ENCODE measurements at regions not wholly inside any gene's neighbourhood (a gene's known extent, or its start where the extent isn't known, plus 50 kb on each side); places are given as distances from the start of the nearest gene placed in this dataset.
"Not testable (repeated sequence)": the region's sequence is repeated elsewhere in the genome, so short reads cannot be mapped to it uniquely, and the experiment has no call there.

DNA sequence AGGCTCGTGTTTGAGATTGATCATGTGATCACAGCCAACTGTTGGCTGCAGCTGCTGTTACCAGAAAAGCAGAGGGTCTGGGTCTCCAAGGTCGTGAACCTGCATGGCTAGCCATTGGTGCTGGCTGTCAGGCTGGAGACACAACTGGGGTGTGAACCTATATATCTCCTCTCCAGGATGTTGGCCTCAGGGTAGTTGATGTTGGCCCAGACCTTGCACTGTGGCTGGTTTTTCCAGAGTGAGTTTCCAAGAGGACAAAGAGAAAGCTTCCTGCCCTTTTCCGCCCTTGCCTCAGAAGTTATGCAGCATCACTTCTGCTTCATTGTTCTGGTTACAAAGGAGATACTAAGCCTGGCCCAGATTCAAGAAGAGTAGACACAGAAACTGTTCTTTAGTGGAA is 607.8 kb upstream of the HS3ST1 start:
- DNase-seq (ENCODE audit: extremely low read depth, low read depth) = no peak
- TF ChIP-seq, protein P1, sequence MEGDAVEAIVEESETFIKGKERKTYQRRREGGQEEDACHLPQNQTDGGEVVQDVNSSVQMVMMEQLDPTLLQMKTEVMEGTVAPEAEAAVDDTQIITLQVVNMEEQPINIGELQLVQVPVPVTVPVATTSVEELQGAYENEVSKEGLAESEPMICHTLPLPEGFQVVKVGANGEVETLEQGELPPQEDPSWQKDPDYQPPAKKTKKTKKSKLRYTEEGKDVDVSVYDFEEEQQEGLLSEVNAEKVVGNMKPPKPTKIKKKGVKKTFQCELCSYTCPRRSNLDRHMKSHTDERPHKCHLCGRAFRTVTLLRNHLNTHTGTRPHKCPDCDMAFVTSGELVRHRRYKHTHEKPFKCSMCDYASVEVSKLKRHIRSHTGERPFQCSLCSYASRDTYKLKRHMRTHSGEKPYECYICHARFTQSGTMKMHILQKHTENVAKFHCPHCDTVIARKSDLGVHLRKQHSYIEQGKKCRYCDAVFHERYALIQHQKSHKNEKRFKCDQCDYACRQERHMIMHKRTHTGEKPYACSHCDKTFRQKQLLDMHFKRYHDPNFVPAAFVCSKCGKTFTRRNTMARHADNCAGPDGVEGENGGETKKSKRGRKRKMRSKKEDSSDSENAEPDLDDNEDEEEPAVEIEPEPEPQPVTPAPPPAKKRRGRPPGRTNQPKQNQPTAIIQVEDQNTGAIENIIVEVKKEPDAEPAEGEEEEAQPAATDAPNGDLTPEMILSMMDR (IDR thresholded peaks at IDR 0.05; ENCODE audit: low read depth, low read length) = no peak

DNA sequence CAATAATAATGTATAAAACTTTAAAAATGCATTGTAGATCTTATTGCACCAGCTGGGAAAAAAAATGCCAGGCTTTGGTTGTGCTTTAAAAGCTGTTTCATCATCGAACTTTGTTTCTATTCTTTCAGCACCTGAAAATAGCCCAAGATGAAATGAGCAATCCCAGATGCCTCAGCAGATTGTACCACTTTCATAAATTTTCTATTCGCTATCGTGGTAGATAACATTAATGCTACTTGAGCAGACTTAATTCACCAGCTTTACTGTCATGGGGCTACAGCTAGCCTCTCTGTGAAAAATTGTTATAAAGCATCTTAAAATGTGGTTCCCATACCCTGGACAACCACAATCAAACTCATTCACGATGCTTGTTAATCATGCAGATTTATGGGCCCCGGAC is 599.6 kb upstream of the HS3ST1 start:
- TF ChIP-seq, protein P1 (IDR thresholded peaks at IDR 0.05; ENCODE audit: low read depth, low read length) = no peak
- DNase-seq (ENCODE audit: extremely low read depth, low read depth) = no peak

DNA sequence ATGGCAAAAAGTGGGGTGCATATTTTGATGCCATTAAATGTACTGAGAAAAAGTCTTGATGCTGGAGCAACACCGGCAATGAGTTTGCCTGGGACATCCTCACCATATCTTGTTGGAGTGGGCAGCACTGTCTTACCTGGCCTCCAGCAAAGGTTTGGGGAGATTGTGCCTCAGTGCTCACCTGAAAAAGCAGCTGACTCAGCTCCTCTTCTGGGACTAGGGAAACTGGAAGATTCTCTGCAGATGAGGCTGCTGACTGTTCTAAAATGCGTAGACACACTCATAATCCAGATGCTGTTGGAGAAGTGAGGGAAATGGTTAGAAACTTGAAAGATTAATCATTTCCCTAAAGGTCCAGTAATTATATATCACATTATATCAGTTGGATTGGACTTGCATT is 593.7 kb upstream of the HS3ST1 start:
- no peak for DNase-seq (ENCODE audit: extremely low read depth, low read depth)
- TF ChIP-seq, protein P1 (IDR thresholded peaks at IDR 0.05; ENCODE audit: low read depth, low read length) = no peak

DNA sequence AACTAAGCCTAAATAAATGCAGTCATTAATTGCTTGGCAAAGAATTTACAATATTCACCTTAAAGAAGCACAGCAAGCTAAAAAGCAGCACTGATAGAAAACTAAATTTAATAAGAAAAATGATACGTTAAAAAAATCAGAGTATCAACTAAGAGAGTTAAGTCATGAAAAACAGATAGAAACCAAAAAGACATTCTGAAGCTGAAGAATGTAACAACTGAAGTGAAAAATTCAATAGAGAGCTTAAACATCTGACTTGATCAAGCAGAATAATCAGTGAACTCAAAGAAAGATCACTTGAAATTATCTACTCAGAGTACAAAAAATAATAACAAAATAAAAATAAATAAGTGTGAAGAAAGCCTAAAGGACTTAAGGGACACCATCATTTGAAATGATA is 588.0 kb upstream of the HS3ST1 start:
- TF ChIP-seq, protein P1 (IDR thresholded peaks at IDR 0.05; ENCODE audit: low read depth, low read length) = no peak
- no peak for DNase-seq (ENCODE audit: extremely low read depth, low read depth)

DNA sequence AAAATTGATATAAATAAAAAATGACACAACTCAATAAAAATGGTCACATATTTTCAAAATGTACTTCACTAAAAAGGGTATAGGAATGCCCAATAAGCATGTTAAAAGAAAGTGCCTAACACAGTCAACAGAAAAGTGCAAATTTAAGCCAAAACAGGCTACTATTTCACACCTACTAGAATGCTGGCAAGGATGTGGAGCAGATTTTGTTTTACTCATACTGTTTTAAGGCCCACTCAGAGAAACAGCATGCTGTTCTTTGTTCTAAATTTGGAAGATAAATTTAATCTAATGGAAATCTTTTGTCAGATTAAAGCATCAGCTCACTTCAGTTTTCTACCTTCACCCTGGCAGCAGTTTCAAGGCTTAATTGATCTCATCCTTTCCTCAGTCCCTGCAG is 576.8 kb upstream of the HS3ST1 start:
- TF ChIP-seq, protein P1 (IDR thresholded peaks at IDR 0.05; ENCODE audit: low read depth, low read length) = no peak
- no peak for DNase-seq (ENCODE audit: extremely low read depth, low read depth)

DNA sequence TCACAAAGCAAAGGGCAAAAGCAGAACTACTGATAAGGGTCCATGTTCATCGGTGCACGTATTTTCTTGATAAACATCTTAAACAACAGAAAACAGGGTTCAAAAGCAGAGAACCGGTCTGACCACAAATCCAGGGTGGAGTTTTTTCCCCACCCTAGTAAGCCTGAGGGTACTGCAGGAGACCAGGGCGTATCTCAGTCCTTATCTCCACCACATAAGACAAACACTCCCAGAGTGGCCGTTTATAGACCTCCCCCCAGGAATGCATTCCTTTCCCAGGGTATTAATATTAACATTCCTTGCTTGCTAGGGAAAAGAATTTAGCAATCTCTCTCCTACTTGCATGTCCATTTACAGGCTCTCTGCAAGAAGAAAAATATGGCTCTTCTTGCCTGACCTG is 567.9 kb upstream of the HS3ST1 start:
- DNase-seq (ENCODE audit: extremely low read depth, low read depth) = not testable (repeated sequence)

DNA sequence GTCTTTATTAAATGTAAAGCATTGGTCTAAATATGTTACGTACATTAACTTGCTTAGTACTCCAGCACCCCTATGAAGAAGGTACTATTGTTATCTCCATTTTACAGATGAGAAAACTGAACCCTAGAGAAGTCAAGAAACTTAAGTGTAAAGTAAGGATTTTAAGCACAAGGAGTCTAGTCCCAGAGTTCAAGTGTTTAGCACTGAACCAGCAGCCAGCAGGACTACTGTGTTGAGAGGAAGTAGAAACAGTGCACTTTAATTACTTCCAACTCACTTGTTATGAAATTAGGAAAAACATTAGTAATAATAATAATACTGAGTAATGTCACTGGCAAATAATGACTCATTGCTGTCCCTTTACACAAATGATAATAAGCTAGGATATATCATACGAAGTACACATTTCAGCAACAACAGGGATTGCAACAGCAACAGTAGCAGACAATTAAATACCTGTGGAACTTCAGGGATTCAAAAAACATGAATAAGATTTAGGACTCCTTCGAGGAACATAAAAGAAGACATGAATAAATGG is 548.1 kb upstream of the HS3ST1 start:
- no peak for DNase-seq (ENCODE audit: extremely low read depth, low read depth)
- TF ChIP-seq, protein P1 (IDR thresholded peaks at IDR 0.05; ENCODE audit: low read depth, low read length) = no peak

DNA sequence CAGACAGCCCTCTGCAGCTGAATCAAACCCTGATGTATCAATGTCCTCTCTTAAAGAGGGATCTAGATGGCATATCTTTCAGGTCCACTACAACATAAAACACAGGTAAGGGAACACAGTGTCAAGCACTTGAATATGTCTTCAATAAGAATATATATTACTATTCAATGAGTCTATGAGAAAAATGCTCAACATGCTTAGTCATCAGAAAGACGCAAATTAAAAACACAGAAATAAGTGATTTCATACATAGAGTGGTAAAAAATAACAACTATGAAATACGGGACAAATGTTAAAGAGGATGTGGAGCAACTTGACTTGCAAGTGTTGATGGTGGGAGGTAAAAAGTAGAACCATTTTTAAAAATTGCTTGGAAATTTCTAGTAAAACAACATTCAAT is 544.6 kb upstream of the HS3ST1 start:
- DNase-seq (ENCODE audit: extremely low read depth, low read depth) = no peak
- TF ChIP-seq, protein P1 (IDR thresholded peaks at IDR 0.05; ENCODE audit: low read depth, low read length) = no peak
